Caco-2 (cell line): ENCODE measurements at regions not wholly inside any gene's neighbourhood (a gene's known extent, or its start where the extent isn't known, plus 50 kb on each side); places are given as distances from the start of the nearest gene placed in this dataset.

ENCODE experiments used
- BruUV-seq: library from RNA; stranded (reverse); fragments of 400-500 nt; replicated peaks from 2 replicates; lab custom pipeline; 2021; lab: Mats Ljungman, UMichigan
- CTCF ChIA-PET: fragments of 300-600 bp; sonication (Branson Sonifier 250); formaldehyde crosslinking; loops from one replicate; lab custom pipeline; 2022; ENCODE audit warnings: antibody characterized with exemption; lab: Charles Lee
- POLR2A ChIA-PET: fragments of 300-600 bp; sonication (Branson Sonifier 250); formaldehyde crosslinking; loops from one replicate; lab custom pipeline; 2022; ENCODE audit warnings: antibody characterized with exemption; lab: Charles Lee
- DNase-seq, 2 experiments: peaks; one replicate each; pipeline versions ENCODE4 v3.0.0 to v3.0.0-alpha.2; 2020 to 2022
- H3K27me3 ChIP-seq: replicated peaks from 2 replicates; pipeline ENCODE4 v1.6.0; 2011; ENCODE audit warnings: low read length; ENCODE audit not compliant: control insufficient read depth, insufficient read depth
- H3K36me3 ChIP-seq: 2 replicates; pipeline ENCODE4 v1.5.1; 2011; ENCODE audit warnings: low read length; ENCODE audit not compliant: control insufficient read depth, insufficient read depth
- H3K4me1 ChIP-seq: fragments of 250-450 bp; sonication (Bioruptor Pico); 2 replicates; pipeline ENCODE4 v1.5.1; 2020; ENCODE audit warnings: mild to moderate bottlenecking
- H3K4me3 ChIP-seq: 2 replicates; pipeline ENCODE4 v1.5.1; 2011; ENCODE audit warnings: low read depth, mild to moderate bottlenecking, control low read depth, low read length
- H3K9me3 ChIP-seq: fragments of 250-450 bp; sonication (Bioruptor Pico); 2 replicates; pipeline ENCODE4 v1.5.1; 2020; ENCODE audit warnings: mild to moderate bottlenecking, moderate library complexity
- H3K27ac Mint-ChIP-seq: one replicate; pipeline ENCODE4 v1.8.0; 2022; ENCODE audit warnings: mixed read lengths; ENCODE audit not compliant: unreplicated experiment
- H3K27me3 Mint-ChIP-seq: one replicate; pipeline ENCODE4 v1.8.0; 2022; ENCODE audit warnings: mixed read lengths; ENCODE audit not compliant: insufficient read depth, unreplicated experiment
- H3K36me3 Mint-ChIP-seq: one replicate; pipeline ENCODE4 v1.8.0; 2022; ENCODE audit warnings: mild to moderate bottlenecking, mixed read lengths; ENCODE audit not compliant: insufficient read depth, unreplicated experiment
- H3K4me1 Mint-ChIP-seq: one replicate; pipeline ENCODE4 v1.8.0; 2022; ENCODE audit warnings: low read depth, mixed read lengths; ENCODE audit not compliant: unreplicated experiment
- H3K4me3 Mint-ChIP-seq: one replicate; pipeline ENCODE4 v1.8.0; 2022; ENCODE audit warnings: mild to moderate bottlenecking, moderate library complexity, mixed read lengths; ENCODE audit not compliant: unreplicated experiment
- H3K9me3 Mint-ChIP-seq: one replicate; pipeline ENCODE4 v1.8.0; 2022; ENCODE audit warnings: mixed read lengths; ENCODE audit not compliant: unreplicated experiment
- CTCF ChIP-seq, 2 experiments: fragments of 200-600 bp in 1 of 2; IDR thresholded peaks; 1 replicate in 1 of 2; 2 replicates in 1 of 2; pipeline versions ENCODE4 v1.5.1 to v1.8.0; 2011 to 2022; ENCODE audit warnings: antibody characterized with exemption in 1 of 2, control low read depth in 1 of 2, inconsistent platforms in 1 of 2, low read depth in 1 of 2, low read length in 1 of 2, mild to moderate bottlenecking in 1 of 2, moderate library complexity in 1 of 2; ENCODE audit not compliant: insufficient read depth in 1 of 2, severe bottlenecking in 1 of 2, unreplicated experiment in 1 of 2
- intact Hi-C: fragments of 100-400 bp; cut with micrococcal nuclease; formaldehyde crosslinking; loops from one replicate; pipeline ENCODE4 v1.10.0; 2022; ENCODE audit not compliant: unreplicated experiment

- no peak overlapping the region for H3K27ac Mint-ChIP-seq
- no peak for TF ChIP-seq CTCF (IDR thresholded peaks at IDR 0.05; ENCODE audit: insufficient read depth in 1 of 2, low read depth in 1 of 2, low read length in 1 of 2, severe bottlenecking in 1 of 2, unreplicated experiment in 1 of 2)
- CTCF ChIA-PET, result no interaction called here
- H3K4me1 Mint-ChIP-seq, result no peaks in the 10 kb centered on the region
- intact Hi-C loops, result no loop called here
- H3K9me3 Mint-ChIP-seq, result peaks cover 10% of the 10 kb centered on the region
- no TSS peak for BruUV-seq
- Histone ChIP-seq H3K9me3 (peaks cover 4% of the 10 kb centered on the region; the same call in 1 of the 2 replicates), H3K4me3 (no peak overlapping the region), H3K27me3 (no peaks in the 10 kb centered on the region), H3K4me1 (no peaks in the 10 kb centered on the region), H3K36me3 (no peaks in the 10 kb centered on the region)
- DNase-seq, result no peak
- POLR2A ChIA-PET, result no interaction called here
- no peak overlapping the region for H3K4me3 Mint-ChIP-seq
- peaks cover 4% of the 10 kb centered on the region for H3K27me3 Mint-ChIP-seq
- H3K36me3 Mint-ChIP-seq, result no peaks in the 10 kb centered on the region
These were observed 385.5 kb downstream of the SEC14L1 start for GRCh38 chr17:77526259-77526711.

DNA sequence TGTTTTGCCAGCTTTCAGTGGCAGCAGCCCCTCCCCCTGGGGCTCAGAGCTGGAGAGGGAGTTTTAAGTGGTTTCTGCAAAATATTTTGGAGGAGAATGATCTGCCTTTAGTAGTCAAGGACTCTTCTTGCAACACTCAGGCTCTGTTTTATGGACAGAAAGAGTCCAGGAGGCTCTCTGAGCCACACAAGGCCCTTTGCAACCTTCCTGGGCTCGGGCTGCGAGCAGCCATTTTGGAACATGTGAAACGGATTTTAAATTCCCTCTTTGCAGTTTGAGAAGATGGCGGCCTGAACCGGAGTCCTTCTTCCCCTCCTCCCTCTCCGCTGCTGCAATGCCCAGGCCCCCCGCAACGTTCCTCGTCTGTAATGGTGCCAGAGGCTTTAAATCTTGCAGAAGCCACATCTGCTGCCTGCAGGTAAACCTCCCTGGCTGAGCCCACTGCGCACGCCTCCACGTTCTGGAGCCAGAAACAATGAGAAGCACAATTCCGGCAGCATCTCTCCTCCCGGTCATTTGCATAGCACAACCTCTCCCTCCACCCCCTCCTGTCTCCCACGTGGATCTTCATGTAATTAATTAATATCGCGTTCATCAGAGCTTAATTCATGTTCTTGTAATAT, 386.1 kb downstream of the SEC14L1 start:
- POLR2A ChIA-PET, result no interaction called here
- TF ChIP-seq CTCF (IDR thresholded peaks at IDR 0.05; ENCODE audit: insufficient read depth in 1 of 2, low read depth in 1 of 2, low read length in 1 of 2, severe bottlenecking in 1 of 2, unreplicated experiment in 1 of 2), result no peak
- H3K27me3 Mint-ChIP-seq, result peaks cover 4% of the 10 kb centered on the region
- CTCF ChIA-PET, result no interaction called here
- no peak overlapping the region for H3K27ac Mint-ChIP-seq
- no peaks in the 10 kb centered on the region for H3K4me1 Mint-ChIP-seq
- Histone ChIP-seq H3K9me3 (peaks cover 4% of the 10 kb centered on the region; the same call in 1 of the 2 replicates), H3K27me3 (no peaks in the 10 kb centered on the region), H3K36me3 (no peaks in the 10 kb centered on the region), H3K4me1 (no peaks in the 10 kb centered on the region), H3K4me3 (no peak overlapping the region)
- no peak overlapping the region for H3K4me3 Mint-ChIP-seq
- no TSS peak for BruUV-seq
- no peak for DNase-seq
- H3K9me3 Mint-ChIP-seq, result peaks cover 10% of the 10 kb centered on the region
- H3K36me3 Mint-ChIP-seq, result no peaks in the 10 kb centered on the region
- intact Hi-C loops, result no loop called here

DNA sequence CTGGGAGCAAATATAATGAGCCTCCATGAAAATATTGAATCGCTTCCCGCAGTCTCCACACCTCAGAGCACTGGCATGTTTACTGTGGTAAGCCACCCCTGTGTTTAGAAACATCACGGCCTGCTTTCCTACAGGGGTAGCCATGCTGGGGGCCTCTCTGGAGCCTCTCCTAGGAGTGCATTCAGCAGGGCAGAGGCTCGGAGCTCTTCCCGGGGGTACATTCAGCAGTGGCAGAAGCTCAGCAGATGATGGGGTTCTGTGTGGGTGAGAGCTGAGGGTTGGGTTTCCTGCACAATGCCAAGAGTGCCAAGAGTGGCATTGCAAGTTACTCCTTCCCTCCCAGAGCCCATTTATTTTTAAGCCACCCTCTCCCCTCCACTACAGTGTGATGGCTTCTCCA, 386.6 kb downstream of the SEC14L1 start:
- Histone ChIP-seq H3K4me3 (no peak overlapping the region), H3K36me3 (no peaks in the 10 kb centered on the region), H3K27me3 (no peaks in the 10 kb centered on the region), H3K9me3 (peaks cover 4% of the 10 kb centered on the region; the same call in 1 of the 2 replicates), H3K4me1 (no peaks in the 10 kb centered on the region)
- Mint-ChIP-seq H3K27ac (no peak overlapping the region), H3K4me3 (no peak overlapping the region), H3K27me3 (peaks cover 4% of the 10 kb centered on the region), H3K4me1 (no peaks in the 10 kb centered on the region), H3K36me3 (no peaks in the 10 kb centered on the region), H3K9me3 (peaks cover 10% of the 10 kb centered on the region)
- no peak for TF ChIP-seq CTCF (IDR thresholded peaks at IDR 0.05; ENCODE audit: insufficient read depth in 1 of 2, low read depth in 1 of 2, low read length in 1 of 2, severe bottlenecking in 1 of 2, unreplicated experiment in 1 of 2)
- no peak for DNase-seq
- intact Hi-C loops, result no loop called here
- BruUV-seq, result no TSS peak
- ChIA-PET CTCF (no interaction called here), POLR2A (no interaction called here)
